H7 (cell line): ENCODE measurements at regions not wholly inside any gene's neighbourhood (a gene's known extent, or its start where the extent isn't known, plus 50 kb on each side); places are given as distances from the start of the nearest gene placed in this dataset.
A peak's percentile ranks its signal among the peaks of the same experiment; 100 is the strongest.

Source experiments
- DNase-seq: peaks from one replicate; pipeline ENCODE4 v3.0.0; 2012
- H3K27me3 ChIP-seq: 2 replicates; pipeline ENCODE4 v1.6.0; 2011; ENCODE audit warnings: mild to moderate bottlenecking, low read length; ENCODE audit not compliant: control insufficient read depth, insufficient read depth
- H3K36me3 ChIP-seq: replicated peaks from 2 replicates; pipeline ENCODE4 v1.5.1; 2011; ENCODE audit warnings: low read length; ENCODE audit not compliant: control insufficient read depth, insufficient read depth
- H3K4me3 ChIP-seq: 2 replicates; pipeline ENCODE4 v1.5.1; 2011; ENCODE audit warnings: low read depth, mild to moderate bottlenecking, control low read depth, low read length, moderate library complexity; ENCODE audit not compliant: insufficient read depth

DNA sequence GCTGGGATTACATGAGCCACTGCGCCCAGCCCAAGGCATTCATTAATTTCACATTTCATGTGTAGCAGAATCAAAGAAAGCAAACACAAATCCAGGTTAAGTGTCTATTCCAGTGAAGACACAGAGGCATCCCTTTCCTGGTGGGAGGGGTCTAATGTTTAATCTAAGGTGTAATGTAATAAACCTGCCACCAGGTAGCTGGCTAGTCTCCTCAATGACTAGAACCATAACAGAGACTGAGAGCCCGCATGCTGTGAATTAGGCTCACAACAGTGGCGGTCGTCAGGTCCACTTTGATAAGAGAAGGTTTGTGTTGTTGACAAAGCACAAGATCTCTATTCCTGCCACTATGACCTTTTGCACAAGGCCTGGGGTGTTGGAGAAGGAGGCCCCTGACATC is 64.2 kb upstream of the ADA2 start:
- DNase-seq = peak; percentile 29
- Histone ChIP-seq H3K27me3 (no peaks in the 10 kb centered on the region), H3K4me3 (no peak overlapping the region), H3K36me3 (no peaks in the 10 kb centered on the region)

DNA sequence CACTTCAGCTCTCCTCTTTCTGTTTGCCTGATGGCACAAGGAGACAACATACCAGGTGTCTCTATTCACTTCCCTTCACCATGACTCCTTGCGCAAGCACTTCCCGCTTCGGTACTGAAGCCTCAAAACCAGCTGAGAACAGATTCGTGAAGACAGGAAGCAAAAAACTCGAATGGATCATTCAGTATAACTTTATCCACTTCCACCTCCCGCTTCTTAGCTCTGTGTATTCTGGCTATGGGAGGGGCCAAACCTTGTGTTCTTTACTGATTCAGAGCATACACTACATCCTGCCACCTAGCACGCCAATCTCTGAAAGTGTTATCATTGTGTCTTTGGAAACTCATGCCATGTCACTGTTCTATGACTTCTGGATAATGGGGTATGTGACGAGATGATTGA is 62.2 kb upstream of the ADA2 start:
- no peak overlapping the region for H3K4me3 ChIP-seq
- no peaks in the 10 kb centered on the region for H3K36me3 ChIP-seq
- no peaks in the 10 kb centered on the region for H3K27me3 ChIP-seq
- DNase-seq = peak; percentile 1

DNA sequence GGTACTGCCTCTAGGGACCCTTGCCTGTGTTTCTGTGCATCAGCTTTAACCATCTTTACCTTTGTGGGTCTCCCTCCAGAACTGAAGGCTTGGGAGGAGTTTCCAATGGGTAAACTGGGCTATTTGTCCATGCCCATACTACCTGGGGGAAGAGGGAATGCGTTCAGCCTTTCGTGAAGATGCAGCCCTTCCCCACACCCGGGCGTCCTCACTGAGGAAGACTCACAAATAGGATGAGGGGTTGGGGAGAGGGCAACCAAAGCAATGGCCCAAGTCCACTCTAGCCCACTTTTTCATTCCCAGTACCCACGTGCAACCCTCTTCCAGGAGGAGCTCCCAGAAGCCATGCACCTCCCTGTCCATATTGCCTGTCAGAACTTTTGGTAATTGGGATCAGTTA is 61.8 kb upstream of the ADA2 start:
- Histone ChIP-seq H3K36me3 (no peaks in the 10 kb centered on the region), H3K4me3 (no peak overlapping the region), H3K27me3 (no peaks in the 10 kb centered on the region)
- DNase-seq = peak; percentile 3

DNA sequence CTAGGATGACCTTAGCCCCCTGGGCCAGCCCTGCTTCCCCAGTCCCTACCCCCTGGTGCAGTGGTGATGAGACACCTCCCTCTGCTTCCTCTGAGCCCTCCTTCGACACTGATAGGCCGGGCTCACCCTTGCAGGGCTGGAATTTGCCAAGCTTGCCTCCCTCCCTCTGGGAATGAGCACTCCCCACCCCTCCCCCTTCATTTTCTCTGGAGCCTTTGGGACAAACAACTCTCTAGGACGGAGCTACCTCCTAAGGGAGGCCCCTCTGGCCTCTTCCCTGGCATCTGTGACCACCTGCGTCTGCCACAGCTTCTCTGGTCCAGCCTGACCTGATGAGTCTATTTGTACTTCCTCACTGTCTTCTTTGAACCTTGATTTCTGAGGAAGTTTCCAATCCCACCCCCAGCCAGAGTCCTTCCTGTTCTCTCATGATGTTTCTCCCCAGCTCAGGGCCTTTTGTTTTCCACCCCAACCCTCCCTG is 53.3 kb upstream of the ADA2 start:
- no peak overlapping the region for H3K4me3 ChIP-seq
- peak; percentile 81 for DNase-seq
- no peaks in the 10 kb centered on the region for H3K27me3 ChIP-seq
- no peaks in the 10 kb centered on the region for H3K36me3 ChIP-seq

DNA sequence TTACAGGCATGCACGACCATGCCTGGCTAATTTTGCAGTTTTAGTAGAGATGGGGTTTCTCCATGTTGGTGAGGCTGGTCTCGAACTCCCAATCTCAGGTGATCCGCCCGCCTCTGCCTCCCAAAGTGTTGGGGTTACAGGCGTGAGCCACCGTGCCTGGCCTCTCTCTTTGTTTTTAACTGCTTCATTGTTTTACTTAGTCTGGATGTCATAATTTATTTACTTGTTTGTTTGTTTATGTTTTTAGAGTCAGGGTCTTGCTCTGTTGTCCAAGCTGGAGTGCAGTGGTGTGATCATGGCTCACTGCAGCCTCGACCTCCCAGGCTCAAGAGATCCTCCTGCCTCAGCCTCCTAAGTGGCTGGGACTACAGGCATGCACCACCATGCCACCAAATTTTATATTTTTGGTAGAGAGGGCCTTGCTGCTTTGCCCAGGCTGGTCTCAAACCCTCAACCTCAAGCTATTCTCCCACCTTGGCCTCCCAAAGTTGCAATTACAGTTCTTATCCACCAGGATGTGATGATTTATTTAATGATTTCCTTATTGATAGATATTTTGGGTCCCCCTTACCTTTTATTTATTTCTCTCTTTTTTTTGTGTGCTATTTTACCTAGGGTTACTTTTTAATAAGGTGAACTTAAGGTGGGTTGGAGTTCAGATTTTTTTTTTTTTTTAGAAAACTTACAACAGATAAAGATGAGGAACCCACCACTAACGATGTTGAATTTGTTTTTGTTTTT is 52.6 kb upstream of the ADA2 start:
- Histone ChIP-seq H3K36me3 (no peaks in the 10 kb centered on the region), H3K4me3 (no peak overlapping the region), H3K27me3 (no peaks in the 10 kb centered on the region)
- peak; percentile 11 for DNase-seq

DNA sequence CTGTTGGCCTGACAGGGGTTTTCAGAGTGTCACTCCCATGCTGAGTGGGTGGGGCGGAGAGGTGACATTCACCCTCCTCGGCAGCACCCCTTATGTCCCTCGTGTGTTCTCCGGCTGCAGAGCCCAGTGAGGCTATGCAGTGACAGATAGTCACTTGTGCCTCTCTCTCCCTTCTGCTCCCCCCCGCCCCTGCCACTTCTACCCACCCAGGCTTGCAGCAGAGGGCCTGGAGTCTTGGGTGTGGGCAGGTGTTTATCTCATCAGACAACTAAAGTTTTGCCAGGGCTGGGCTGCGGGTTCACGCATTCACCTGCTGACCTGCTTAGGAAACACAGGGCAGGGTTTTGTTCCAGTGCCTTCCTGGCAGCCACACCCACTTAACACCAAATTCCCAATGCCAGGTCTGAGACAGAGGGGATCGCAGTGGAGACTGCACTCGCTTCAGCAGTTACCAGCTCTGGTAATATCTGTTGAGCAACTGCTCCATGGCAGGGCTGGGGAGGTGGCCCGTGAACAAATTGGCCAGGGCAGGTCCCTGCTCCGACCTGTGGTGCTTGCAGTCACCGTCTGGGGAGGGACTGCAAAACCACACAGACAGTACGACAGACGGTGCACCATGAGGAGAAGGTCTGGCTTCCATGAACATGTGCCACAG is 50.5 kb upstream of the ADA2 start:
- H3K27me3 ChIP-seq = no peaks in the 10 kb centered on the region
- H3K4me3 ChIP-seq = no peak overlapping the region
- H3K36me3 ChIP-seq = no peaks in the 10 kb centered on the region
- DNase-seq = peak; percentile 15

DNA sequence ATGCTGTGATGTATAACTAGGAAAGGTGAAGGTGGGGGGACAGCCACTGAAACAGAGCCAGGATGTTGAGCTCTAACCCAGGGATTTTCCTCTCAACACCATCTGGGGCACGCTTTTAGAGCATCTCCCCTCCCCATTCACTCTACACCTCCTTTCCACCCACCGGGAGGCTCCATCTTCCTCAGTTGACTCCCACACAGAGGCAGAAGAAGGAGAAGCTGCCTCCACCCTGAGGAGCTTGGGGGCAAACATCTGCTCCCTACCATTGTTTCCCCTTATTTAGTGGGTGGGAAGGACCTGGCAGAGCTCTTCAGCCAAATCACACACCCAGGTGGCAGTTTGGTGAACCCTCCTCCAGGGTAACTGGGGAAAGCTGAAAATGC is 50.0 kb upstream of the ADA2 start:
- H3K4me3 ChIP-seq = no peak overlapping the region
- peak; percentile 24 for DNase-seq
- H3K27me3 ChIP-seq = no peaks in the 10 kb centered on the region
- no peaks in the 10 kb centered on the region for H3K36me3 ChIP-seq
